ENCODE measurements at regions not wholly inside any gene's neighbourhood (a gene's known extent, or its start where the extent isn't known, plus 50 kb on each side); places are given as distances from the start of the nearest gene placed in this dataset.

GRCh38 chrY:7836366-7836765 lies 924.8 kb upstream of the AMELY start:
- no peak for TF ChIP-seq POLR2A (IDR thresholded peaks at IDR 0.05; ENCODE audit: low read length)
- no peak for TF ChIP-seq GATA1 (IDR thresholded peaks at IDR 0.05; ENCODE audit: low read depth, low read length)

All from erythroblast (primary cell).